Heart right ventricle (tissue), 16 donors: ENCODE measurements at regions not wholly inside any gene's neighbourhood (a gene's known extent, or its start where the extent isn't known, plus 50 kb on each side); places are given as distances from the start of the nearest gene placed in this dataset.
"Not testable (repeated sequence)": the region's sequence is repeated elsewhere in the genome, so short reads cannot be mapped to it uniquely, and the experiment has no call there.

ENCODE experiments used
- ATAC-seq, 8 donors: fragments of 200-7000 bp; cut with Tn5 transposase; one replicate each; pipeline ENCODE4 v1.9.1; 2020; ENCODE audit warnings: mild to moderate bottlenecking in 8 of 8, moderate library complexity in 8 of 8, moderate number of reproducible peaks in 1 of 8
- DNase-seq, 2 donors: peaks; one replicate each; pipeline ENCODE4 v3.0.0-alpha.2; 2020
- H3K27ac ChIP-seq, 10 donors: fragments of 200-600 bp; sonication (generic) in 2 of 10; one replicate each; pipeline versions ENCODE4 v1.5.0 to v1.8.0; 2020 to 2022; ENCODE audit warnings: mild to moderate bottlenecking in 3 of 10
- H3K27me3 ChIP-seq, 7 donors: fragments of 200-600 bp; one replicate each; pipeline ENCODE4 v1.8.0; 2021 to 2022; ENCODE audit warnings: mild to moderate bottlenecking in 2 of 7
- H3K36me3 ChIP-seq, 9 donors: fragments of 200-600 bp; sonication (generic) in 1 of 9; one replicate each; pipeline versions ENCODE4 v1.5.0 to v1.8.0; 2020 to 2022; ENCODE audit warnings: mild to moderate bottlenecking in 2 of 9
- H3K4me1 ChIP-seq, 9 donors: fragments of 200-600 bp; sonication (generic) in 1 of 9; one replicate each; pipeline versions ENCODE4 v1.5.0 to v1.8.0; 2020 to 2022; ENCODE audit warnings: mild to moderate bottlenecking in 4 of 9
- H3K4me3 ChIP-seq, 10 donors: fragments of 200-600 bp; sonication (generic) in 2 of 10; one replicate each; pipeline versions ENCODE4 v1.5.0 to v1.8.0; 2020 to 2022; ENCODE audit warnings: mild to moderate bottlenecking in 7 of 10, moderate library complexity in 2 of 10
- H3K9me3 ChIP-seq, 11 donors: fragments of 200-600 bp in 10 of 11; sonication (generic) in 2 of 11; one replicate each; pipeline versions ENCODE4 v1.5.0 to v1.8.0; 2013 to 2022; ENCODE audit warnings: mild to moderate bottlenecking in 2 of 11, control low read depth in 1 of 11, moderate library complexity in 1 of 11
- WGBS, 2 donors: extraction: QIAGEN DNeasy Blood & Tissue Kit; methylation state at CpG; one replicate each; pipeline ENCODE4 v1.1.7; 2013; ENCODE audit warnings: inconsistent platforms in 1 of 2; 5-methylcytosine and 5-hydroxymethylcytosine counted together
- intact Hi-C, 10 donors: fragments of 100-400 bp; cut with DNase I; formaldehyde crosslinking; loops; one replicate each; pipeline versions ENCODE4 v1.11.1 to v1.14.2; 2022
- TF ChIP-seq, protein P1 (sequence below), 9 donors: fragments of 200-600 bp; sonication (generic) in 2 of 9; IDR thresholded peaks; one replicate each; pipeline versions ENCODE4 v1.5.0 to v1.8.0; 2021 to 2022; ENCODE audit warnings: antibody characterized with exemption in 9 of 9, mild to moderate bottlenecking in 5 of 9, moderate library complexity in 1 of 9
- donor health status: Arrhythmogenic right ventricular cardiomyopathy.
- donor health status: ischemic (EF 13 %, LVEDD 7.1; RV severe dilation, severe dysfunction).
- donor health status: healthy with polysubstance abuse.
- donor health status: DM: no; HTN: yes; CAD: no.
- donor health status: DM: no; HTN: no; CAD: no.
- donor health status: ischemic (EF 25% LVEDD 6.9; RV normal size, moderate dysfunction).
- donor health status: ischemic (EF 25% LVEDD 5.7; RV mildly dilated, moderate dysfunction).
- donor health status: healthy.
- donor health status: DM: yes; HTN: yes; CAD: no.
- donor health status: Ischemic cardiomyopathy.
- donor health status: ischemic (EF 35%, LVEDD 5.7; RV mildly dilated, moderate dysfunction).
- donor health status: nonischemic (EF 11% LVEDD 7.7; RV severe dilation, severe dysfunction).
- donor health status: DM: yes; HTN: yes; CAD: no.
- donor health status: PGD.
- donor health status: ischemic (EF 29% LVEDD 5.4; RV normal size, mild dysfunction).
- donor health status: nonischemic (EF 23%, LVEDD 6.1; RV moderate dilation, normal function).

GRCh38 chr14:106061877-106062500 lies 535.6 kb downstream of the TMEM121 start:
- DNase-seq = peak in 1 of 2 donors; percentile 21
- H3K9me3 ChIP-seq, H3K36me3 ChIP-seq, intact Hi-C loops, H3K4me1 ChIP-seq, H3K4me3 ChIP-seq, ATAC-seq, H3K27ac ChIP-seq: not testable (repeated sequence)
- WGBS, 2 donors = 44 to 46% methylated on average over 12 of the region's 12 CpGs
- peaks cover 0 to 79% (median 36%) of the 10 kb centered on the region in 7 donors for H3K27me3 ChIP-seq
- TF ChIP-seq, protein P1, sequence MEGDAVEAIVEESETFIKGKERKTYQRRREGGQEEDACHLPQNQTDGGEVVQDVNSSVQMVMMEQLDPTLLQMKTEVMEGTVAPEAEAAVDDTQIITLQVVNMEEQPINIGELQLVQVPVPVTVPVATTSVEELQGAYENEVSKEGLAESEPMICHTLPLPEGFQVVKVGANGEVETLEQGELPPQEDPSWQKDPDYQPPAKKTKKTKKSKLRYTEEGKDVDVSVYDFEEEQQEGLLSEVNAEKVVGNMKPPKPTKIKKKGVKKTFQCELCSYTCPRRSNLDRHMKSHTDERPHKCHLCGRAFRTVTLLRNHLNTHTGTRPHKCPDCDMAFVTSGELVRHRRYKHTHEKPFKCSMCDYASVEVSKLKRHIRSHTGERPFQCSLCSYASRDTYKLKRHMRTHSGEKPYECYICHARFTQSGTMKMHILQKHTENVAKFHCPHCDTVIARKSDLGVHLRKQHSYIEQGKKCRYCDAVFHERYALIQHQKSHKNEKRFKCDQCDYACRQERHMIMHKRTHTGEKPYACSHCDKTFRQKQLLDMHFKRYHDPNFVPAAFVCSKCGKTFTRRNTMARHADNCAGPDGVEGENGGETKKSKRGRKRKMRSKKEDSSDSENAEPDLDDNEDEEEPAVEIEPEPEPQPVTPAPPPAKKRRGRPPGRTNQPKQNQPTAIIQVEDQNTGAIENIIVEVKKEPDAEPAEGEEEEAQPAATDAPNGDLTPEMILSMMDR (IDR thresholded peaks at IDR 0.05) = peak in 5 of 9 donors; percentile 13 to 39 (median 34)

DNA sequence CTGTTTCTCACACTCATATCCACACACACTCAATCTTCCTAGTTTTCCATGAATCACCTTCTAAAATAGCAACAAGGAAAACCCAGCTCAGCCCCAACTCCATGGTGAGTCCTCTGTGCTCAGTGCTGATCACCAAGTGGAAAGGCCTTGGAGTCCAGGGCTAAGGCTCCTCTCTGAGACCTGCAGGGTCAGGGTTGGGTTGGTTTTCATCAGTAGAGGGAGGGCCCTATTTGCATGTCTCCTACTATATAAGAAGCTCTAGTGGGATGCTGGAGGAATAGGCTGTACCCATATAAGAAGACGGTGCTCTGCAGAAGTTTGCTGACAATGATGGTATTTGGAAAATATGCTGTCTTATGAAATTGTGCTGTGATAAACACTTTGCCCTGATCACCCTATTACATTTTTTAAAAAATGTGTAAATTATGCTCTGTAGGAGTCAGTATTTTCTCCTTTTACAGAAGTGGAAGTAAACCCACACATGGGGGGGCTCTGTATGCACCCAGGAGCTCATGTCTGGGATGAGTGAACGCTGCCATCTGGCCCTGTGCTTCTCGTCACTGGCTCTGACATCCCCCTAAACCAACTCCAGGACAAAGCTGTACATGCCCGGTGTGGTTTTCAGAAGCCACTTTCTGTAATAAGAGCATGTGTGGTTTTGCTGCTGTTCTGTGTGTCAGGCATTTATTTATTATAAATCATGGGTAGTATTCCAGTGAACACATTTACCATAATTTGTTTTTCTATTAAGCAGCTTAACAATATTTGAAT lies 536.3 kb downstream of the TMEM121 start:
- H3K27me3 ChIP-seq = peaks cover 0 to 80% (median 36%) of the 10 kb centered on the region in 7 donors
- TF ChIP-seq, protein P1 (IDR thresholded peaks at IDR 0.05) = no peak
- ATAC-seq (no peak), DNase-seq (no peak)
- H3K4me3 ChIP-seq = no peak overlapping the region
- no peaks in the 10 kb centered on the region for H3K4me1 ChIP-seq
- no peaks in the 10 kb centered on the region for H3K9me3 ChIP-seq
- no peaks in the 10 kb centered on the region for H3K36me3 ChIP-seq
- no peak overlapping the region for H3K27ac ChIP-seq
- intact Hi-C loops = no loop called here
- WGBS, 2 donors = 56 to 64% methylated on average over 4 of the region's 4 CpGs

DNA sequence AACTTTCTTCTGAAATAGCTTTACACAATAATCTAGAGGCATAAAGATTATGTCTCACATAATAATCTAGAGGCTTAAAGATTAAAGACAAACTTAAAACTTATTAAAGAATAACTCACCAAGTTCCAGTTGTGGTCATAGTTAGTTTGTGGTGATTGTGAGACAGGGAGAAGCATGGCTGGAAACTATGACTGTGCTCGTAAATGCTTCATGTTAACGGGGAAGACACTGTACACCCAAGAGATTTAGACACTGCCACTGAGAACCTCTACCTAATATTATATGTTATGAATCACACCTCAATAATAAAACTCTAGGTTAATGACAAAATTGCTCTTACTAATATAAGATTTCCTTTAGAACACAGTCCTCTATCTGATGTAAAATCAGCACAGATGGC lies 541.6 kb downstream of the TMEM121 start:
- WGBS, 2 donors = 41 to 77% methylated on average over 2 of the region's 2 CpGs
- DNase-seq (no peak), ATAC-seq (no peak)
- intact Hi-C loops = no loop called here
- Histone ChIP-seq H3K9me3 (no peaks in the 10 kb centered on the region), H3K27ac (no peak overlapping the region), H3K4me3 (no peak overlapping the region), H3K36me3 (no peaks in the 10 kb centered on the region), H3K4me1 (no peaks in the 10 kb centered on the region), H3K27me3 (peaks cover 0 to 69% (median 21%) of the 10 kb centered on the region in 7 donors)
- TF ChIP-seq, protein P1 (IDR thresholded peaks at IDR 0.05) = no peak

GRCh38 chr14:106069804-106070625 lies 543.6 kb downstream of the TMEM121 start:
- no peak for ATAC-seq
- Histone ChIP-seq H3K36me3 (no peaks in the 10 kb centered on the region), H3K9me3 (no peaks in the 10 kb centered on the region), H3K27ac (no peak overlapping the region), H3K4me1 (no peaks in the 10 kb centered on the region), H3K4me3 (no peak overlapping the region), H3K27me3 (peaks cover 0 to 50% (median 6%) of the 10 kb centered on the region in 7 donors)
- 42 to 44% methylated on average over 3 of the region's 3 CpGs for whole genome bisulfite sequencing, 2 donors
- no peak for DNase-seq
- intact Hi-C loops = no loop called here
- TF ChIP-seq, protein P1 (IDR thresholded peaks at IDR 0.05) = no peak
